DOHH2 (cell line): ENCODE measurements at regions not wholly inside any gene's neighbourhood (a gene's known extent, or its start where the extent isn't known, plus 50 kb on each side); places are given as distances from the start of the nearest gene placed in this dataset.

ENCODE experiments used
- H3F3A ChIP-seq: fragments of 200-600 bp; sonication (generic), shearing (Covaris generic); 2 replicates; pipeline ENCODE4 v1.6.0; 2016; ENCODE audit warnings: antibody characterized with exemption, mild to moderate bottlenecking; ENCODE audit not compliant: control insufficient read depth, insufficient read depth
- H3K27ac ChIP-seq: fragments of 200-600 bp; sonication (generic); 2 replicates; pipeline ENCODE4 v1.5.1; 2014; ENCODE audit warnings: low read depth, mild to moderate bottlenecking, low read length, moderate library complexity
- H3K27me3 ChIP-seq: fragments of 200-600 bp; sonication (generic); 2 replicates; pipeline ENCODE4 v1.6.1; 2014; ENCODE audit warnings: mild to moderate bottlenecking, low read length, mixed read lengths; ENCODE audit not compliant: control insufficient read depth
- H3K36me3 ChIP-seq: fragments of 200-600 bp; sonication (generic); 2 replicates; pipeline ENCODE4 v1.6.1; 2014; ENCODE audit warnings: mild to moderate bottlenecking, low read length, moderate library complexity, mixed read lengths; ENCODE audit not compliant: control insufficient read depth
- H3K4me1 ChIP-seq: fragments of 200-600 bp; sonication (generic); 2 replicates; pipeline ENCODE4 v1.6.1; 2014; ENCODE audit warnings: mild to moderate bottlenecking, low read length, mixed read lengths; ENCODE audit not compliant: control insufficient read depth
- H3K4me2 ChIP-seq: fragments of 200-600 bp; sonication (generic); 2 replicates; pipeline ENCODE4 v1.6.0; 2014; ENCODE audit warnings: mild to moderate bottlenecking, low read length, moderate library complexity
- H3K4me3 ChIP-seq: fragments of 200-600 bp; sonication (generic); 2 replicates; pipeline ENCODE4 v1.5.1; 2014; ENCODE audit warnings: mild to moderate bottlenecking, low read length, mixed read lengths
- H3K79me2 ChIP-seq: fragments of 200-600 bp; sonication (generic); 2 replicates; pipeline ENCODE4 v1.6.1; 2014; ENCODE audit warnings: mild to moderate bottlenecking, low read length, mixed read lengths; ENCODE audit not compliant: control insufficient read depth
- H3K9me2 ChIP-seq: fragments of 200-600 bp; sonication (generic); replicated peaks from 2 replicates; pipeline ENCODE4 v1.6.1; 2014; ENCODE audit warnings: mild to moderate bottlenecking, low read length, mixed read lengths; ENCODE audit not compliant: control insufficient read depth
- H3K9me3 ChIP-seq: fragments of 200-600 bp; sonication (generic); 2 replicates; pipeline ENCODE4 v1.6.1; 2014; ENCODE audit warnings: antibody characterized with exemption, low read length, mixed read lengths; ENCODE audit not compliant: control insufficient read depth, insufficient read depth
- H4K20me1 ChIP-seq: fragments of 200-600 bp; sonication (generic); 2 replicates; pipeline ENCODE4 v1.6.0; 2014; ENCODE audit warnings: low read depth, mild to moderate bottlenecking, antibody characterized with exemption, low read length, moderate library complexity; ENCODE audit not compliant: control insufficient read depth, insufficient read depth
- CTCF ChIP-seq: fragments of 200-600 bp; sonication (generic); IDR thresholded peaks from one replicate; pipeline ENCODE4 v1.5.1; 2014; ENCODE audit warnings: antibody characterized with exemption, mild to moderate bottlenecking, low read depth, low read length; ENCODE audit not compliant: poor library complexity, severe bottlenecking
- EZH2phosphoT487 ChIP-seq: fragments of 200-600 bp; sonication (generic); IDR thresholded peaks from 2 replicates; pipeline ENCODE4 v1.6.1; 2017; ENCODE audit warnings: borderline replicate concordance, mild to moderate bottlenecking, antibody characterized with exemption, low read length, moderate library complexity, mixed read lengths

GRCh38 chr12:108389544-108389943, 50.4 kb upstream of the CMKLR1 start:
- H3F3A ChIP-seq = no peaks in the 10 kb centered on the region
- 0 out of 2 replicates have a peak, but pooled peaks cover 4% of the 10 kb centered on the region for H3K27me3 ChIP-seq
- H3K79me2 ChIP-seq = no peaks in the 10 kb centered on the region
- H3K9me3 ChIP-seq = no peaks in the 10 kb centered on the region
- H3K4me3 ChIP-seq = no peak overlapping the region
- no peaks in the 10 kb centered on the region for H3K9me2 ChIP-seq
- no peaks in the 10 kb centered on the region for H4K20me1 ChIP-seq
- H3K4me1 ChIP-seq = no peaks in the 10 kb centered on the region
- no peak for TF ChIP-seq CTCF
- TF ChIP-seq EZH2phosphoT487 = no peak
- H3K4me2 ChIP-seq = no peak overlapping the region
- H3K36me3 ChIP-seq = no peaks in the 10 kb centered on the region
- no peak overlapping the region for H3K27ac ChIP-seq
